Keratinocyte (primary cell): ENCODE measurements at regions not wholly inside any gene's neighbourhood (a gene's known extent, or its start where the extent isn't known, plus 50 kb on each side); places are given as distances from the start of the nearest gene placed in this dataset.

Experiments
- DNase-seq: peaks from one replicate; pipeline ENCODE4 v3.0.0-alpha.2; 2011; ENCODE audit warnings: low read depth, missing footprints, low spot score
- FAIRE-seq: peaks from 2 replicates; lab custom pipeline; 2011; peaks lifted over from hg19 to GRCh38; lab: Jason Lieb, UNC
- H2AFZ ChIP-seq: 2 replicates; pipeline ENCODE4 v1.6.0; 2012; ENCODE audit warnings: low read length, control low read depth, inconsistent platforms; ENCODE audit not compliant: control insufficient read depth
- H3K27ac ChIP-seq: 2 replicates; pipeline ENCODE4 v1.5.1; 2011; ENCODE audit warnings: low read length; ENCODE audit not compliant: control insufficient read depth, insufficient read depth
- H3K27me3 ChIP-seq: 3 replicates; pipeline ENCODE4 v1.6.0; 2011; ENCODE audit warnings: low read length; ENCODE audit not compliant: control insufficient read depth, insufficient read depth; ENCODE audit errors: extremely low read depth
- H3K36me3 ChIP-seq, 2 experiments: 2 replicates in 1 of 2; 3 replicates in 1 of 2; pipeline ENCODE4 v1.5.1; 2011; ENCODE audit warnings: low read length in 2 of 2, mild to moderate bottlenecking in 1 of 2; ENCODE audit not compliant: control insufficient read depth in 2 of 2, insufficient read depth in 2 of 2; ENCODE audit errors: extremely low read depth in 1 of 2
- H3K4me1 ChIP-seq: 3 replicates; pipeline ENCODE4 v1.5.1; 2011; ENCODE audit warnings: low read length; ENCODE audit not compliant: control insufficient read depth, insufficient read depth; ENCODE audit errors: extremely low read depth
- H3K4me2 ChIP-seq: 3 replicates; pipeline ENCODE4 v1.6.0; 2011; ENCODE audit warnings: low read depth, low read length; ENCODE audit not compliant: control insufficient read depth, insufficient read depth; ENCODE audit errors: extremely low read depth
- H3K4me3 ChIP-seq, 3 experiments: fragments of 200-600 bp in 1 of 3; sonication (generic) in 1 of 3; 2 replicates in 2 of 3; 3 replicates in 1 of 3; pipeline ENCODE4 v1.5.1; 2011 to 2016; ENCODE audit warnings: low read length in 3 of 3, mild to moderate bottlenecking in 3 of 3, control low read depth in 2 of 3, inconsistent platforms in 1 of 3, low read depth in 1 of 3, mixed read lengths in 1 of 3, mixed run types in 1 of 3, moderate library complexity in 1 of 3; ENCODE audit not compliant: control insufficient read depth in 2 of 3, insufficient read depth in 2 of 3; ENCODE audit errors: extremely low read depth in 1 of 3
- H3K79me2 ChIP-seq: 2 replicates; pipeline ENCODE4 v1.6.0; 2012; ENCODE audit warnings: low read length; ENCODE audit not compliant: control insufficient read depth, insufficient read depth
- H3K9ac ChIP-seq: 3 replicates; pipeline ENCODE4 v1.6.0; 2011; ENCODE audit warnings: low read length; ENCODE audit not compliant: control insufficient read depth, insufficient read depth; ENCODE audit errors: extremely low read depth
- H3K9me1 ChIP-seq: 3 replicates; pipeline ENCODE4 v1.6.0; 2011; ENCODE audit warnings: low read length; ENCODE audit not compliant: control insufficient read depth, insufficient read depth; ENCODE audit errors: extremely low read depth
- H3K9me3 ChIP-seq: 2 replicates; pipeline ENCODE4 v1.5.1; 2012; ENCODE audit warnings: low read depth, low read length; ENCODE audit not compliant: control insufficient read depth
- H4K20me1 ChIP-seq: 3 replicates; pipeline ENCODE4 v1.6.0; 2011; ENCODE audit warnings: low read length; ENCODE audit not compliant: control insufficient read depth, insufficient read depth; ENCODE audit errors: extremely low read depth
- EZH2 ChIP-seq: IDR thresholded peaks from one replicate; pipeline ENCODE4 v1.6.1; 2012; ENCODE audit warnings: inconsistent platforms, mild to moderate bottlenecking, low read length, moderate library complexity
- dilution Hi-C: fragments of 300-500 bp; cut with MboI; formaldehyde crosslinking; loops from one replicate; pipeline ENCODE4 v1.7.0; 2020; ENCODE audit warnings: low sequenced_read_pairs; ENCODE audit not compliant: extremely low pct_ligation_motif_present
- TF ChIP-seq, protein P1 (sequence below), 3 experiments: IDR thresholded peaks in 1 of 3; conservative IDR thresholded peaks in 1 of 3; optimal IDR thresholded peaks in 1 of 3; 2 replicates in 2 of 3; 3 replicates in 1 of 3; pipeline versions ENCODE3 to v1.5.1; 2011; ENCODE audit warnings: low read length in 3 of 3, mild to moderate bottlenecking in 3 of 3, moderate library complexity in 2 of 3, control low read depth in 1 of 3, inconsistent platforms in 1 of 3; ENCODE audit not compliant: insufficient read depth in 2 of 3; ENCODE audit errors: extremely low read depth in 1 of 3

DNA sequence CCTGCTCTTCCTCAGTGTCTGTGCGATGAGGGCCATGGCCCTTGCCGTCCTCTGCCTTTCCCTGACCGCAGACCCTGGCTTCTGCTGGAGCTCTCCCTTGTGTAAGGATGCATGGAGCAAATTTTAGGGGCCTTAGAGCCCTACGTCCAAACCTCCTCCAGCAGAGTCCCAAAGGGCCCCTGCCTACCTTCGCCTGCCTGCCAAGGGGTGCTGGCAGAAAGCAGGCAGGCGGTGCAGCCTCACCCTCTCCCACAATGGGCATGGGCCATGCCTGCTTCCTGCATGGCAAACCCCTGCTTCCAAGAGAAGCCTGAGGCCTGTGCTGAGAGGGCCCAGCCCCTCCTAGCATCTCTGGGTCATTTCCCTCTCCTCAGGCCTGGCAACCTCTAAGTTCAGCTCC is 71.3 kb upstream of the FGF3 start:
- Histone ChIP-seq H3K4me2 (no peak overlapping the region), H3K27ac (no peak overlapping the region), H3K4me1 (no peaks in the 10 kb centered on the region), H3K9ac (no peak overlapping the region), H4K20me1 (no peaks in the 10 kb centered on the region), H3K27me3 (peaks cover 50% of the 10 kb centered on the region), H3K36me3 (no peaks in the 10 kb centered on the region), H3K4me3 (no peak overlapping the region), H2AFZ (no peak overlapping the region), H3K9me3 (no peaks in the 10 kb centered on the region), H3K79me2 (no peaks in the 10 kb centered on the region), H3K9me1 (no peaks in the 10 kb centered on the region)
- no peak for DNase-seq
- dilution Hi-C loops, result no loop called here
- TF ChIP-seq, protein P1, sequence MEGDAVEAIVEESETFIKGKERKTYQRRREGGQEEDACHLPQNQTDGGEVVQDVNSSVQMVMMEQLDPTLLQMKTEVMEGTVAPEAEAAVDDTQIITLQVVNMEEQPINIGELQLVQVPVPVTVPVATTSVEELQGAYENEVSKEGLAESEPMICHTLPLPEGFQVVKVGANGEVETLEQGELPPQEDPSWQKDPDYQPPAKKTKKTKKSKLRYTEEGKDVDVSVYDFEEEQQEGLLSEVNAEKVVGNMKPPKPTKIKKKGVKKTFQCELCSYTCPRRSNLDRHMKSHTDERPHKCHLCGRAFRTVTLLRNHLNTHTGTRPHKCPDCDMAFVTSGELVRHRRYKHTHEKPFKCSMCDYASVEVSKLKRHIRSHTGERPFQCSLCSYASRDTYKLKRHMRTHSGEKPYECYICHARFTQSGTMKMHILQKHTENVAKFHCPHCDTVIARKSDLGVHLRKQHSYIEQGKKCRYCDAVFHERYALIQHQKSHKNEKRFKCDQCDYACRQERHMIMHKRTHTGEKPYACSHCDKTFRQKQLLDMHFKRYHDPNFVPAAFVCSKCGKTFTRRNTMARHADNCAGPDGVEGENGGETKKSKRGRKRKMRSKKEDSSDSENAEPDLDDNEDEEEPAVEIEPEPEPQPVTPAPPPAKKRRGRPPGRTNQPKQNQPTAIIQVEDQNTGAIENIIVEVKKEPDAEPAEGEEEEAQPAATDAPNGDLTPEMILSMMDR (optimal IDR thresholded peaks at IDR 0.05 in 1 of 3, IDR thresholded peaks at IDR 0.05 in 1 of 3, conservative IDR thresholded peaks at IDR 0.05 in 1 of 3; ENCODE audit: extremely low read depth in 1 of 3, insufficient read depth in 2 of 3, low read length in 3 of 3), result no peak
- TF ChIP-seq EZH2, result no peak
- FAIRE-seq, result no peak

GRCh38 chr11:69891421-69892236 is 72.4 kb upstream of the FGF3 start:
- Histone ChIP-seq H3K9me1 (no peaks in the 10 kb centered on the region), H3K79me2 (no peaks in the 10 kb centered on the region), H3K9me3 (no peaks in the 10 kb centered on the region), H3K27ac (no peak overlapping the region), H4K20me1 (no peaks in the 10 kb centered on the region), H3K27me3 (peaks cover 50% of the 10 kb centered on the region), H3K4me2 (no peak overlapping the region), H3K36me3 (no peaks in the 10 kb centered on the region), H3K4me3 (no peak overlapping the region), H3K9ac (no peak overlapping the region), H2AFZ (no peak overlapping the region), H3K4me1 (no peaks in the 10 kb centered on the region)
- dilution Hi-C loops, result no loop called here
- FAIRE-seq, result no peak
- no peak for DNase-seq
- TF ChIP-seq EZH2, result no peak
- TF ChIP-seq, protein P1 (optimal IDR thresholded peaks at IDR 0.05 in 1 of 3, IDR thresholded peaks at IDR 0.05 in 1 of 3, conservative IDR thresholded peaks at IDR 0.05 in 1 of 3; ENCODE audit: extremely low read depth in 1 of 3, insufficient read depth in 2 of 3, low read length in 3 of 3), result no peak
